ENCODE measurements at regions not wholly inside any gene's neighbourhood (a gene's known extent, or its start where the extent isn't known, plus 50 kb on each side); places are given as distances from the start of the nearest gene placed in this dataset.
"Not testable (repeated sequence)": the region's sequence is repeated elsewhere in the genome, so short reads cannot be mapped to it uniquely, and the experiment has no call there.

DNA sequence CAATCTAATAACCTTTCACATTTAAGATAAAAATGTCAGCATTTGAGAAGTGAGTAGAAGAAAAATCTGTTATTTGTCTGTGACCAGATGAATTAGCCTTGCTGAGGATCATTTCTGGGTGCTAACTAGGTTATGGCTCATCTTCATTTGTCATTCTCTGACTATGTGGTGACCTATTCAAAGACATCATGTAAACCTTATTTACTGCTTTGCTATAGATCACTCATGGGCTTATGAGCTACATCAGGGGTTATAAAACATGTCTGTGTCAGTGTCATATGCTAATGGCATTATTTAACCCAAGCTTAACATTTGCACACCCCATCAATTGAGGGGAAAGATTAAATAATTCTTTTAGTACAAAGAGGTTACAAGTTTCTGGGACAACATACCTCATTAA, 555.5 kb upstream of the CYLC2 start:
- Histone ChIP-seq H3K4me1 (ENCODE audit: insufficient read depth, low read length) (no peaks in the 10 kb centered on the region), H3K9me3 (ENCODE audit: control insufficient read depth, insufficient read depth, low read length) (no peaks in the 10 kb centered on the region), H3K9ac (ENCODE audit: low read depth, low read length) (no peak overlapping the region), H3K36me3 (ENCODE audit: insufficient read depth, low read length) (no peaks in the 10 kb centered on the region)

DNA sequence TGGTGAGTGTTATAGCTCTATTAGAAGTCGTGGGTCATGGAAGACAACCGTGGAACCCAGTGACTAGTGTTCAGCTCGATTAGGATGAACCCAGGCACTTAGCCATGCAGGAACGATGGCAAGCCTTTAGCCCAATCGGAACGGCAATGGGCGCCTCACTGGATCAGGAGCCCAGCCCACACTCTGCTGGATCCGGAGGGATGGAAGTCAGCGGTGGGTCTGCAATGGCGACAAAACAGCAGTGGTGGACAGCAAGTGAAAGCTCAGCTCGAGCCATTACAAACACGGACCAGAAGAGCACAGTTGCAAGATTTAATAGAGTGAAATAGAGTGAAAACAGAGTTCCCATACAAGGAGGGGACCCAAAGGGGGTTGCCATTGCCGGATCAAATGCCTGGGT, 558.5 kb upstream of the CYLC2 start:
- not testable (repeated sequence) for H3K9me3 ChIP-seq (ENCODE audit: control insufficient read depth, insufficient read depth, low read length); H3K36me3 ChIP-seq (ENCODE audit: insufficient read depth, low read length); H3K9ac ChIP-seq (ENCODE audit: low read depth, low read length); H3K4me1 ChIP-seq (ENCODE audit: insufficient read depth, low read length)

DNA sequence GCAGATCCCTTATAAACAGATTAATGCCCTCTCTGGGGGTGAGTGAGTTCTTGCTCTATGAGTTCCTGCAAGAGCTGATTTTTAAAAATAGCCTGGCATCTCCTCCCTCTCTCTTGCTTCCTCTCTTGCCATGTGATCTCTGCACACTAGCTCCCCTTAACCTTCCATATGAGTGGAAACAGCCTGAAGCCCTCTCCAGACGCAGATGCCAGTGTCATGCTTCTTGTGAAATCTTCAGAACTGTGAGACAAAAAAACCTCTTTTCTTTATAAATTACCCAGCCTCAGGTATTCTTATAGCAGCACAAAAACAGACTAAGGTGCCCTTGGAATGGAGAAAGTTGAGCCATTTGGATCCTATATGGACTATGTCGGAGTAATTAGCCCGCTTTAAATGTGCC, 559.7 kb upstream of the CYLC2 start:
- H3K36me3 ChIP-seq (ENCODE audit: insufficient read depth, low read length): no peaks in the 10 kb centered on the region
- H3K9ac ChIP-seq (ENCODE audit: low read depth, low read length): no peak overlapping the region
- H3K9me3 ChIP-seq (ENCODE audit: control insufficient read depth, insufficient read depth, low read length): no peaks in the 10 kb centered on the region
- H3K4me1 ChIP-seq (ENCODE audit: insufficient read depth, low read length): peaks cover 5% of the 10 kb centered on the region; the same call in 1 of the 2 replicates

DNA sequence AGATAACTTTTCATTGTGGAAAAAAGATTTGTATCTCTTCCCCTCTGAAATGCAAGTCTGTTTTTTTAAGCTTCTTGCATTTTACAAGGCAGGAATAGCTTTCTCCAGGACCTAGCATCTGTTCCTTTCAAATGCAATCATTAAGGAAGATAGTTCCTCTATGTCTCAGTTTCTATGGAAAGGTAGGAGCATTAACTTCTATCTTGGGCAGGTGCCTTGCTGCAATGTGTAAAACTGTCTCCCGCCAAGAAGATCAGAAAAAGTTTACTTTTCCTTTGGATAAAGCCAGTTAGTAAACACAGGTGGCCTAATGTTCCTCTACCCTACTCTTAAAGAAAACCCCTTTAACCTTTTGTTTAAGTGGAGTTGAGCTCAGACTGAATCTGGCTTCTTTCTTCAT, 560.6 kb upstream of the CYLC2 start:
- Histone ChIP-seq H3K36me3 (ENCODE audit: insufficient read depth, low read length) (no peaks in the 10 kb centered on the region), H3K9me3 (ENCODE audit: control insufficient read depth, insufficient read depth, low read length) (no peaks in the 10 kb centered on the region), H3K9ac (ENCODE audit: low read depth, low read length) (no peak overlapping the region), H3K4me1 (ENCODE audit: insufficient read depth, low read length) (peaks cover 5% of the 10 kb centered on the region; the same call in 1 of the 2 replicates)

DNA sequence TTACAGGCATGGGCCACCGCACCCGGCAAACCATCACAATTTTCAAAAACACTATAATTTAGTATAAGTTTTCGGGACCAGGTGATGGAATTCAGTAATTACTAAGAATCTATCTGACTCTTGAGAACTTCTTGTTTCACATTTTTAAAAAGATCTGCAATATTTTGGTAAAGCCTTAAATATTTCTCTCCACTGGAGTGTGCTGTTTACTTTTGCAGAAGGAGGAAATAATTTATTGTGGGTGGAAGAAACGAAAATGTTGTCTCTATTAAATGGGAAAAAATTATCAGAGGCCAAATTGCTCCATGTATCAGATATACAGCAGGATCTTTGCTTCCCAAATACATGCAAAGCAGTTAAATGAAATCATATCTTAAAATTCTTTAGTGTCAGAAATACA, 566.8 kb upstream of the CYLC2 start:
- Histone ChIP-seq H3K9ac (ENCODE audit: low read depth, low read length) (no peak overlapping the region), H3K4me1 (ENCODE audit: insufficient read depth, low read length) (no peaks in the 10 kb centered on the region), H3K36me3 (ENCODE audit: insufficient read depth, low read length) (no peaks in the 10 kb centered on the region)

DNA sequence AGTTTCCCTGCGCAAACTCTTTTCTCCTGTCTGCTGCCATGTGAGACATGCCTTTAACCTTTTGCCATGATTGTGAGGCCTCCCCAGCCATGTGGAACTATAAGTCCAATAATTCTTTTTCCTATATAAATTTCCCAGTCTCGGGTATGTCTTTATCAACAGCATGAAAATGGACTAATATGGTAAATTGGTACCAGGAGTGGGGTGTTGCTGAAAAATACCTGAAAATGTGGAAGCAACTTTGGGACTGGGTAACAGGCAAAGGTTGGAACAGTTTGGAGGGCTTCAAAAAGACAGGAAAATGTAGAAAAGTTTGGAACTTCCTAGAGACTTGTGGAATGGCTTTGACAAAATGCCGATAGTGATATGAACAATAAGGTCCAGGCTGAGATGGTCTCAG, 578.9 kb upstream of the CYLC2 start:
- H3K9ac ChIP-seq (ENCODE audit: low read depth, low read length); H3K36me3 ChIP-seq (ENCODE audit: insufficient read depth, low read length); H3K9me3 ChIP-seq (ENCODE audit: control insufficient read depth, insufficient read depth, low read length); H3K4me1 ChIP-seq (ENCODE audit: insufficient read depth, low read length): not testable (repeated sequence)

More for the DNA sequence above, 566.8 kb upstream of the CYLC2 start:
- H3K9me3 ChIP-seq (ENCODE audit: control insufficient read depth, insufficient read depth, low read length): no peaks in the 10 kb centered on the region

DNA sequence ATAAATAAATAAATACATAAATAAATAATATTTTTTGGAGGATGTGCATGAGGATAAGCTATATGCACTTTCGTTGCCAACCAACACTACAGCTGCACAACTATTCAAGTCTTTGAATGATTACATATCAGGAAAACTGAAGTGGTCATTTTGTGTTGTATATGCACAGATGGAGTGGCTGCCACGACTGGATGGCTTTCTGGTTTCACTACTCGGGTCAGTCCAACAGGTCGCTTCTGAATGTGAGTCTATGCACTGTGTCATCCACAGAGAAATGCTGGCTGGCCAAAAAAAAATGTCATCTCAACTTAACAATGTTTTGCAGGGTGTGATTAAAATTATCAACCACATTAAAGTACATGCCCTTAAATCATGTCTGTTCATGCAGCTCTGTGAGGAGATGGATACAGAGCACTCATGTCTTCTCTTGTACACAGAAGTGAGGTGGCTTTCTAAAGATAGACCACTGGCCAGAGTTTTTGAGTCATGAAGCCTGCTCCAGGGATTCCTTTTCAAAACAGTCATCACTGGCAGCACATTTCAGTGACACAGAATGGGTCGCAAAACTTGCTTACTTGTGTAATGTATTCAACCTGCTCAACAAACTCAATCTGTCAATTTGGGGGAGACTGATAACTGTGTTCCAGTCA, 589.8 kb upstream of the CYLC2 start:
- Histone ChIP-seq H3K9ac (ENCODE audit: low read depth, low read length) (no peak overlapping the region), H3K36me3 (ENCODE audit: insufficient read depth, low read length) (no peaks in the 10 kb centered on the region), H3K9me3 (ENCODE audit: control insufficient read depth, insufficient read depth, low read length) (no peaks in the 10 kb centered on the region), H3K4me1 (ENCODE audit: insufficient read depth, low read length) (no peaks in the 10 kb centered on the region)

DNA sequence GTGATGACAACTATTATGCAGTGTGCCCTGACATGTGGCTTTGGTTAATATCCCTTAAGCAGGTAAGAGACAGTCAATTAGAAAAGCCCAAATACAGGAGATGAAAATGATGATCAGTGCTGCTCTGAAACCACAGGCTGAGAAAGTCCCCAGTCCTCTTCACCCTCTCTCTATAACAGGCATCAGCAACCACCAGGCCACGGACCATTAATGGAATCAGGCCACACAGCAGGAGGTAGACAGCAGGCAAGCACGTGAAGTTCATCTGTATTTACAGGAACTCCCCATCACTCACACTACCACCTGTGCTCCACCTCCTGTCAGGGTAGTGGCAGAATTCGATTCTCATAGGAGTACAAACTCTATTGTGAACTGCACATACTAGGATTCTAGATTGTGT, 591.6 kb upstream of the CYLC2 start:
- Histone ChIP-seq H3K9ac (ENCODE audit: low read depth, low read length) (no peak overlapping the region), H3K9me3 (ENCODE audit: control insufficient read depth, insufficient read depth, low read length) (no peaks in the 10 kb centered on the region), H3K4me1 (ENCODE audit: insufficient read depth, low read length) (no peaks in the 10 kb centered on the region), H3K36me3 (ENCODE audit: insufficient read depth, low read length) (no peaks in the 10 kb centered on the region)

DNA sequence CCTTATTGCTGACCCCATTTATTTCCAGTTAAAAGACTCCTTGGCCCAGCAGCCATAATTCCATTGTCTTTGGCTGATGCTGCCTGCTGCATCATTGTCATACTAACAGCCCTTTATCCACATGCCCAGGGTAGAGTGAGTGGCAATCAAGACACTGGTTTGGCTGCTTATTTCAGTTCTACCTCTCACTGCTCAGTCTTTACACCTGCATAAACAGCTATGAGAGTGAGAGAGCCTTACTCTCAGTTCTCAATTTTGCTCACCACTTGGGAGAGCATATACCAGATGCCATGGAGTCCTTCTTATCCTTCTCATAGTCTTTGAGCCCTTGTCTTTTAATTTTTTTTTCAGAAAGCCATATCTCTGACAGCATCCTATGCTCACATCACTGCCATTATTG, 596.9 kb upstream of the CYLC2 start:
- no peaks in the 10 kb centered on the region for H3K4me1 ChIP-seq (ENCODE audit: insufficient read depth, low read length)
- no peaks in the 10 kb centered on the region for H3K9me3 ChIP-seq (ENCODE audit: control insufficient read depth, insufficient read depth, low read length)
- H3K36me3 ChIP-seq (ENCODE audit: insufficient read depth, low read length): no peaks in the 10 kb centered on the region
- H3K9ac ChIP-seq (ENCODE audit: low read depth, low read length): no peak overlapping the region

DNA sequence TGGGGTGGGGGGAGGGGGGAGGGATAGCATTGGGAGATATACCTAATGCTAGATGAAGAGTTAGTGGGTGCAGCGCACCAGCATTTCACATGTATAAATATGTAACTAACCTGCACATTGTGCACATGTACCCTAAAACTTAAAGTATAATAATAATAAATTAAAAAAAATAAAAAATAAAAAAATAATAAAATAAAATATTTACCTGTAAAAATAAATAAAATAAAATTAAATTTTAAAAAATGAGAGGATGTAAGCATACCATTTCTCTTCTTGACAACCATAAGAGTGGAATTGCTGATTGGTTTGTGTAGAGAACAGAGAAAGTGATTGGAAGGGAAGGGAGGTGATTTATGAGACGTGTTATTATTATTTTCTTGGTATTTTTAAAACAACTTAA, 609.5 kb upstream of the CYLC2 start:
- H3K9ac ChIP-seq (ENCODE audit: low read depth, low read length); H3K9me3 ChIP-seq (ENCODE audit: control insufficient read depth, insufficient read depth, low read length); H3K4me1 ChIP-seq (ENCODE audit: insufficient read depth, low read length): not testable (repeated sequence)

DNA sequence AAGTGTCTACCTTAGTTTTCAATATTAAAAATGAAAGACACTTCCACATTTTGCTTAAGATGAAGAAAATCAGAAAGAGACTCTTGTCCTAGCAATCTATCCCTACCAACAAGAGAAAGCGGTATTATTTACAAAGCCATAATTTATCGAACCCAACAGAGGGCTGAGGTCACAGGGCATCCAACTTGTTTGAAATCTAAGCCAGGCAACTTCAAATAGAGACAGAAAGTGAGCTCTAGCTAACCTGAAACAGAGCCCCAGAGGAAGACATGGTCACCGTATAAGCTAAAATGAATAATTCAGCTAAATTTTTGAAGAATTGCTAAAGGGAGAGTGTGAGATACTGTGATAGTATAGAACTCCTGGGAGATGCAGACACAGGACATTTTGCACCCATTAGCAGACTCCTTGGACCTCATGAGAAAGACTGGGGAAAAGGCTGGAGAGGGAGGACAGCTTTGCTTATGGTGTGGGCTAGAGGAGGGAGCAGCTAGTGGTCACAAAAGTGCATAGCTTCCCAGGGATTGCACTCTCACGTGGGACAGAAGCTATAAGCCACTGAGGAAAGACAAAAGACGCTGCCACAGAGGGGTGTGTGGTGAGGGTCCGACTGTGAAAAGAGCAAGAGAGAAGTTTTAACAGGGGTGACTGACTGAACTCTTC, 624.2 kb upstream of the GRIN3A start:
- Histone ChIP-seq H3K36me3 (ENCODE audit: insufficient read depth, low read length) (no peaks in the 10 kb centered on the region), H3K9me3 (ENCODE audit: control insufficient read depth, insufficient read depth, low read length) (no peaks in the 10 kb centered on the region), H3K9ac (ENCODE audit: low read depth, low read length) (no peak overlapping the region), H3K4me1 (ENCODE audit: insufficient read depth, low read length) (no peaks in the 10 kb centered on the region)

More for the DNA sequence above, 609.5 kb upstream of the CYLC2 start:
- not testable (repeated sequence) for H3K36me3 ChIP-seq (ENCODE audit: insufficient read depth, low read length)

DNA sequence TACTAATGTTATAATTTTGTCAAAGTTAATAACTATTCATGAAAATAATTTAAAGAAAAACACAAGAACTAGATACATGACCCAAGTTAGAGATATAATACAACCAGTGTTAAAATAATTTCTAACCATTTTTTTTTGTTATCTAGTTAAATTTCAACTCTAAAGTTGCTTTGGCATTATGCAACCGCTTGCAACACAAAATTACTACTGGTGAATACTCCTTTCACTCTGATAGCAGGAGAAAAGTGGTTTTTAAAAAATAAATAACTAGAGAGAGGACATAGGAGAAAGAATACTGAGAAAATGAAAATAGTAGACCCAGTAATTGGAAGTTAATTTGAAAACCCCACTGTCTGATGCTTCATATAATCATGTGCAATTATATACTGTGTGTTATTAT, 622.4 kb upstream of the GRIN3A start:
- no peaks in the 10 kb centered on the region for H3K36me3 ChIP-seq (ENCODE audit: insufficient read depth, low read length)
- H3K9ac ChIP-seq (ENCODE audit: low read depth, low read length): no peak overlapping the region
- no peaks in the 10 kb centered on the region for H3K9me3 ChIP-seq (ENCODE audit: control insufficient read depth, insufficient read depth, low read length)
- H3K4me1 ChIP-seq (ENCODE audit: insufficient read depth, low read length): no peaks in the 10 kb centered on the region

DNA sequence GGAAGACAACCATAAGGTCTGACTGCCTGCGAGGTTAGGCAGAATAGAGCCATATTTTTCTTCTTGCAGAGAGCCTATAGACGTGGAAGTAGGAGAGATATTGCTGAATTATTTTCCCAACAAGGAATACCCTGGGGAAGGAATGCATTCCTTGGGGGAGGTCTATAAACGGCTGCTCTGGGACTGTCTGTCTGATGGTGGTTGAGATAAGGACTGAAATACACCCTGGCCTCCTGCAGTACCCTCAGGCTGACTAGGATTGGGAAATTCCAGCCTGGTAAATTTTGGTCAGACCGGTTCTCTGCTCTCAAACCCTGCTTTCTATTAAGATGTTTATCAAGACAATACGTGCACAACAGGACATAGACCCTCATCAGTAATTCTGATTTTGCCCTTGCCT, 617.5 kb upstream of the GRIN3A start:
- H3K9me3 ChIP-seq (ENCODE audit: control insufficient read depth, insufficient read depth, low read length): no peaks in the 10 kb centered on the region
- no peak overlapping the region for H3K9ac ChIP-seq (ENCODE audit: low read depth, low read length)
- H3K4me1 ChIP-seq (ENCODE audit: insufficient read depth, low read length): no peaks in the 10 kb centered on the region
- no peaks in the 10 kb centered on the region for H3K36me3 ChIP-seq (ENCODE audit: insufficient read depth, low read length)

DNA sequence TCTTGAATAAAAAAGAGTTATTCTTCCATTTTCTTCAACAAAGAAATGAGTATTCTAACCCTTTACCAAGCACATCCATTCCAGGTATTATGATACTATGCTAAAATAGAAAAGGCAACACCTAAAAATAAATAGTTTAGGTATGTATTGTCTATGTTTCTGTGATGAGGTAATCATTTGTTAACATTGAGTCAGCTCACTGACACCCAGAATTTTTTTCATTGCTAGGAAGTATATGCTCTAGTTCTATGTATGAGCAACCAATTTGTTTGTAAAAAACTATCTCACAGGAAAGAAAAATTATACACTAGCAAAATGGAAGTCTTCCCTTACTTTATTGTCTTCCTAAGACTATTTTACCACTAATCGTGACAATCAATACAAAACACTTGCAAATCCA, 615.6 kb upstream of the GRIN3A start:
- Histone ChIP-seq H3K9ac (ENCODE audit: low read depth, low read length) (no peak overlapping the region), H3K4me1 (ENCODE audit: insufficient read depth, low read length) (no peaks in the 10 kb centered on the region), H3K9me3 (ENCODE audit: control insufficient read depth, insufficient read depth, low read length) (no peaks in the 10 kb centered on the region), H3K36me3 (ENCODE audit: insufficient read depth, low read length) (no peaks in the 10 kb centered on the region)

DNA sequence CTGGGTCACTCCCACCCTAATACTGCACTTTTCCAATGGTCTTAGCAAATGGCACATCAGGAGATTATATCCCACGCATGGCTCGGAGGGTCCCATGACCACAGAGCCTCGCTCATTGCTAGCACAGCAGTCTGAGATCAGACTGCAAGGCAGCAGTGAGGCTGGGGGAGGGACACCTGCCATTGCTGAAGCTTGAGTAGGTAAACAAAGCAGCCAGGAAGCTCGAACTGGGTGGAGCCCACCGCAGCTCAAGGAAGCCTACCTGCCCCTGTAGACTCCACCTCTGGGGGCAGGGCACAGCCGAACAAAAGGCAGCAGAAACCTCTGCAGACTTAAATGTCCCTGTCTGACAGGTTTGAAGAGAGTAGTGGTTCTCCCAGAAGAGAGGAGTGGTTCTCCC, 599.0 kb upstream of the GRIN3A start:
- not testable (repeated sequence) for H3K4me1 ChIP-seq (ENCODE audit: insufficient read depth, low read length); H3K9me3 ChIP-seq (ENCODE audit: control insufficient read depth, insufficient read depth, low read length); H3K9ac ChIP-seq (ENCODE audit: low read depth, low read length); H3K36me3 ChIP-seq (ENCODE audit: insufficient read depth, low read length)

Data from ES-I3 (cell line).